ENCODE measurements at regions not wholly inside any gene's neighbourhood (a gene's known extent, or its start where the extent isn't known, plus 50 kb on each side); places are given as distances from the start of the nearest gene placed in this dataset.

- Histone ChIP-seq H4K91ac (ENCODE audit: insufficient read length, low read depth, low read length) (no peak overlapping the region), H2AFZ (ENCODE audit: low read length) (no peak overlapping the region), H3K4ac (ENCODE audit: low read depth, low read length) (no peak overlapping the region), H3K9ac (ENCODE audit: extremely low read depth, insufficient read length, low read length) (no peak overlapping the region), H4K5ac (ENCODE audit: insufficient read length, low read depth, low read length) (no peak overlapping the region), H4K8ac (replicated peaks; ENCODE audit: insufficient read length, low read depth, low read length) (no peak overlapping the region), H2BK5ac (ENCODE audit: insufficient read length, low read length) (no peak overlapping the region), H2BK12ac (ENCODE audit: insufficient read length, low read depth, low read length) (no peak overlapping the region), H3K79me1 (ENCODE audit: insufficient read depth, low read depth, low read length, poor library complexity, severe bottlenecking) (no peaks in the 10 kb centered on the region), H4K20me1 (ENCODE audit: control insufficient read depth, insufficient read depth, insufficient read length) (no peaks in the 10 kb centered on the region), H3K23ac (ENCODE audit: insufficient read length, low read depth, low read length) (no peak overlapping the region), H3K56ac (ENCODE audit: insufficient read length, low read depth, low read length) (no peak overlapping the region), H3K23me2 (ENCODE audit: insufficient read length, low read depth, low read length, poor library complexity, severe bottlenecking) (no peaks in the 10 kb centered on the region), H3K79me2 (ENCODE audit: insufficient read depth, low read length) (no peaks in the 10 kb centered on the region), H3K14ac (ENCODE audit: insufficient read depth, low read length) (no peak overlapping the region), H3T11ph (ENCODE audit: low read length) (no peak overlapping the region), H2BK15ac (ENCODE audit: low read depth, low read length) (no peak overlapping the region), H3K27ac (ENCODE audit: insufficient read length, low read depth, low read length) (no peak overlapping the region), H3K4me1 (ENCODE audit: insufficient read depth, low read length) (no peaks in the 10 kb centered on the region), H2BK20ac (ENCODE audit: low read depth, low read length, poor library complexity, severe bottlenecking) (no peak overlapping the region), H3K9me3 (ENCODE audit: control insufficient read depth, low read depth, low read length) (no peaks in the 10 kb centered on the region), H3K18ac (ENCODE audit: insufficient read length, low read depth, low read length) (no peak overlapping the region), H3K4me2 (ENCODE audit: insufficient read depth, insufficient read length, low read length) (no peak overlapping the region), H3K27me3 (ENCODE audit: insufficient read depth, low read length) (no peaks in the 10 kb centered on the region), H2AK5ac (ENCODE audit: insufficient read length, low read length) (no peak overlapping the region), H2BK120ac (ENCODE audit: low read depth, low read length, poor library complexity, severe bottlenecking) (no peak overlapping the region)
- no peaks in the 10 kb centered on the region for H3K36me3 Mint-ChIP-seq (ENCODE audit: insufficient read depth in 1 of 3, low read depth in 3 of 3)
- H3K4me3 Mint-ChIP-seq, result no peak overlapping the region
- no peaks in the 10 kb centered on the region for H3K27me3 Mint-ChIP-seq (ENCODE audit: low read depth)
- no peak for DNase-seq
- WGBS (ENCODE audit: extremely low coverage, insufficient read length, low lambda C conversion rate), result no CpG with 5 or more reads among the region's 3 CpGs
- TF ChIP-seq CTCF (conservative IDR thresholded peaks at IDR 0.05), result no peak
- no peaks in the 10 kb centered on the region for H3K9me3 Mint-ChIP-seq
- no peak overlapping the region; a peak in 1 of 7 replicates for H3K27ac Mint-ChIP-seq
- 0 out of 4 replicates have a peak, but pooled peaks cover 0 to 2% of the 10 kb centered on the region in 2 experiments for H3K4me1 Mint-ChIP-seq
These were observed 597.9 kb downstream of the GBA3 start for GRCh38 chr4:23290656-23291055.
